SK-N-SH (cell line): ENCODE measurements at regions not wholly inside any gene's neighbourhood (a gene's known extent, or its start where the extent isn't known, plus 50 kb on each side); places are given as distances from the start of the nearest gene placed in this dataset.

Source experiments
- CTCF ChIA-PET: fragments of 300-600, 350-600 bp; formaldehyde crosslinking; extraction: SDS; loops from one replicate; lab custom pipeline; 2021; lab: Yijun Ruan, JAX
- POLR2A ChIA-PET: fragments of 350-600 bp; sonication (Branson Sonifier 250); formaldehyde crosslinking; extraction: SDS; loops from one replicate; lab custom pipeline; 2020; ENCODE audit warnings: antibody characterized with exemption, inconsistent platforms; lab: Yijun Ruan, JAX
- DNase-seq: peaks from one replicate; pipeline ENCODE4 v3.0.0; 2012
- H2AFZ ChIP-seq: fragments of 200-600 bp; sonication (generic); 2 replicates; pipeline ENCODE4 v1.8.1; 2016; ENCODE audit warnings: antibody characterized with exemption, mild to moderate bottlenecking, low read depth
- H3F3A ChIP-seq: fragments of 200-600 bp; sonication (generic); replicated peaks from 2 replicates; pipeline ENCODE3; 2016; ENCODE audit warnings: antibody characterized with exemption, mild to moderate bottlenecking; ENCODE audit not compliant: insufficient read depth
- H3K27ac ChIP-seq, 2 experiments: fragments of 200-500 bp in 1 of 2; fragments of 200-600 bp in 1 of 2; sonication (Bioruptor generic) in 1 of 2; sonication (generic), shearing (Covaris generic) in 1 of 2; 2 replicates each; pipeline versions ENCODE4 v1.5.1 to v1.6.1; 2014 to 2016; ENCODE audit warnings: low read depth in 2 of 2, inconsistent platforms in 1 of 2, low read length in 1 of 2, mild to moderate bottlenecking in 1 of 2, mixed read lengths in 1 of 2
- H3K27me3 ChIP-seq: fragments of 200-600 bp; sonication (generic), shearing (Covaris generic); 2 replicates; pipeline ENCODE4 v1.6.1; 2016; ENCODE audit warnings: mixed run types; ENCODE audit not compliant: insufficient read depth
- H3K36me3 ChIP-seq, 2 experiments: fragments of 200-500 bp in 1 of 2; fragments of 200-600 bp in 1 of 2; sonication (Bioruptor generic) in 1 of 2; sonication (generic) in 1 of 2; replicated peaks in 1 of 2; 2 replicates each; pipeline versions ENCODE3 to v1.5.1; 2014 to 2016; ENCODE audit warnings: low read length in 1 of 2, mild to moderate bottlenecking in 1 of 2; ENCODE audit not compliant: insufficient read depth in 2 of 2, control insufficient read depth in 1 of 2
- H3K4me1 ChIP-seq, 2 experiments: fragments of 200-500 bp in 1 of 2; fragments of 200-600 bp in 1 of 2; sonication (Bioruptor generic) in 1 of 2; sonication (generic), shearing (Covaris generic) in 1 of 2; 2 replicates each; pipeline versions ENCODE4 v1.5.1 to v1.6.1; 2014 to 2016; ENCODE audit warnings: low read depth in 1 of 2, low read length in 1 of 2, mixed run types in 1 of 2; ENCODE audit not compliant: insufficient read depth in 2 of 2, control insufficient read depth in 1 of 2
- H3K4me2 ChIP-seq: fragments of 200-600 bp; sonication (generic), shearing (Covaris generic); 2 replicates; pipeline ENCODE4 v1.6.1; 2017; ENCODE audit warnings: mixed run types
- H3K4me3 ChIP-seq, 2 experiments: fragments of 200-500 bp in 1 of 2; fragments of 200-600 bp in 1 of 2; sonication (Bioruptor generic) in 1 of 2; sonication (generic), shearing (Covaris generic) in 1 of 2; 2 replicates each; pipeline versions ENCODE4 v1.5.1 to v1.8.1; 2014 to 2016; ENCODE audit warnings: low read depth in 2 of 2, inconsistent platforms in 1 of 2, low read length in 1 of 2, mild to moderate bottlenecking in 1 of 2, mixed read lengths in 1 of 2, moderate library complexity in 1 of 2
- H3K79me2 ChIP-seq: fragments of 200-600 bp; sonication (generic); 2 replicates; pipeline ENCODE4 v1.8.1; 2017; ENCODE audit warnings: mild to moderate bottlenecking; ENCODE audit not compliant: insufficient read depth
- H3K9ac ChIP-seq: fragments of 200-600 bp; sonication (generic); 2 replicates; pipeline ENCODE4 v1.6.1; 2017; ENCODE audit warnings: mixed run types
- H3K9me2 ChIP-seq: fragments of 200-600 bp; sonication (generic); 2 replicates; pipeline ENCODE4 v1.6.1; 2017; ENCODE audit warnings: mixed run types
- H3K9me3 ChIP-seq: fragments of 200-600 bp; sonication (generic); 2 replicates; pipeline ENCODE4 v1.6.1; 2017; ENCODE audit warnings: mixed run types, mild to moderate bottlenecking, moderate library complexity
- H4K20me1 ChIP-seq: fragments of 200-600 bp; sonication (generic); 2 replicates; pipeline ENCODE4 v1.6.1; 2017; ENCODE audit warnings: mild to moderate bottlenecking, mixed run types; ENCODE audit not compliant: insufficient read depth
- ELF1 ChIP-seq: IDR thresholded peaks from 2 replicates; pipeline ENCODE4 v1.4.0; 2012
- EP300 ChIP-seq, 2 experiments: IDR thresholded peaks; 2 replicates each; pipeline versions ENCODE4 v1.4.0 to v1.6.1; 2012; ENCODE audit warnings: borderline replicate concordance in 1 of 2, low read depth in 1 of 2, low read length in 1 of 2
- EZH2phosphoT487 ChIP-seq: fragments of 200-600 bp; sonication (generic); IDR thresholded peaks from 2 replicates; pipeline ENCODE4 v1.6.1; 2017; ENCODE audit warnings: low read depth, mixed run types, mild to moderate bottlenecking, antibody characterized with exemption, moderate library complexity, borderline replicate concordance
- FOSL2 ChIP-seq: IDR thresholded peaks from 2 replicates; pipeline ENCODE4 v1.4.0; 2012; ENCODE audit warnings: low read depth, mild to moderate bottlenecking, moderate library complexity, borderline replicate concordance
- NFIC ChIP-seq: IDR thresholded peaks from 2 replicates; pipeline ENCODE4 v1.4.0; 2012; ENCODE audit warnings: borderline replicate concordance
- POLR2AphosphoS5 ChIP-seq: IDR thresholded peaks from 2 replicates; pipeline ENCODE4 v1.6.1; 2012; ENCODE audit warnings: low read depth, low read length
- SIN3A ChIP-seq: IDR thresholded peaks from 2 replicates; pipeline ENCODE4 v1.6.1; 2012; ENCODE audit warnings: low read depth, mild to moderate bottlenecking, low read length, moderate library complexity, borderline replicate concordance
- TAF1 ChIP-seq: IDR thresholded peaks from 2 replicates; pipeline ENCODE4 v1.6.1; 2012; ENCODE audit warnings: low read depth, mild to moderate bottlenecking, low read length, moderate library complexity, borderline replicate concordance
- TCF12 ChIP-seq: IDR thresholded peaks from 2 replicates; pipeline ENCODE4 v1.4.0; 2012
- WGBS: methylation state at CpG from one replicate; pipeline ENCODE4 v1.1.6; 2017; ENCODE audit warnings: low lambda C conversion rate; 5-methylcytosine and 5-hydroxymethylcytosine counted together
- TF ChIP-seq, protein P1 (sequence below): IDR thresholded peaks from 2 replicates; pipeline ENCODE4; 2012
- TF ChIP-seq, protein P2 (sequence below): IDR thresholded peaks from 2 replicates; pipeline ENCODE4 v1.4.0; 2012; ENCODE audit warnings: low read depth, borderline replicate concordance
- TF ChIP-seq, protein P3 (sequence below): fragments of 150-350 bp; IDR thresholded peaks from 2 replicates; pipeline ENCODE4 v1.6.1; 2016; ENCODE audit warnings: mild to moderate bottlenecking, low read depth, low read length
- TF ChIP-seq, protein P4 (sequence below): IDR thresholded peaks from 2 replicates; pipeline ENCODE4 v1.4.0; 2012; ENCODE audit warnings: low read depth

DNA sequence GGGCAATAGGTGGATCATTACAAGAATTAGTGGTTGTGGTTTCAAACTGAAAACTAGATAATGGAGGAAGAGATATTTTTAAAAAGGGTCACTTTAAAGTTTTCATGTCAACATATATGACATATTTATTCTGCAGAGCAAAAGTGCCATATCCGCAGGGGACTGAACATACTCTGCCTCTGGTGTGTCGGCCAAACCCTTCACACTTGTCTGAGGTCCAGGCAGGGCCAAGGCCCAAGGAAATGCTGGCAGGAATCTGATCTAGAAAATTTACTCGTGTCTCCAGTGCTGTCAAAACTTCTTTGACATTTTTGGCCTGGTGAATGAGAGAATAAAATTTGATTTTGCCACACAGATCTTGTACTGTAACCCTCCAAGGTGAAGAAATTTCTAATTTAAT, 562.3 kb downstream of the CCSER2 start:
- H2AFZ ChIP-seq, result no peak overlapping the region
- H3K36me3 ChIP-seq, result no peaks in the 10 kb centered on the region
- POLR2A ChIA-PET, result no interaction called here
- no peaks in the 10 kb centered on the region for H4K20me1 ChIP-seq
- no peaks in the 10 kb centered on the region for H3F3A ChIP-seq
- H3K27me3 ChIP-seq, result no peaks in the 10 kb centered on the region
- H3K27ac ChIP-seq, result no peak overlapping the region
- no peaks in the 10 kb centered on the region for H3K79me2 ChIP-seq
- no peak overlapping the region for H3K9ac ChIP-seq
- WGBS, result 52% methylated on average over 3 of the region's 3 CpGs
- no peak overlapping the region for H3K4me3 ChIP-seq
- H3K9me3 ChIP-seq, result no peaks in the 10 kb centered on the region
- H3K9me2 ChIP-seq, result no peaks in the 10 kb centered on the region
- TF ChIP-seq, protein P1, sequence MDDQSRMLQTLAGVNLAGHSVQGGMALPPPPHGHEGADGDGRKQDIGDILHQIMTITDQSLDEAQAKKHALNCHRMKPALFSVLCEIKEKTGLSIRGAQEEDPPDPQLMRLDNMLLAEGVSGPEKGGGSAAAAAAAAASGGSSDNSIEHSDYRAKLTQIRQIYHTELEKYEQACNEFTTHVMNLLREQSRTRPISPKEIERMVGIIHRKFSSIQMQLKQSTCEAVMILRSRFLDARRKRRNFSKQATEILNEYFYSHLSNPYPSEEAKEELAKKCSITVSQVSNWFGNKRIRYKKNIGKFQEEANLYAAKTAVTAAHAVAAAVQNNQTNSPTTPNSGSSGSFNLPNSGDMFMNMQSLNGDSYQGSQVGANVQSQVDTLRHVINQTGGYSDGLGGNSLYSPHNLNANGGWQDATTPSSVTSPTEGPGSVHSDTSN, result no peak
- TF ChIP-seq, protein P2, sequence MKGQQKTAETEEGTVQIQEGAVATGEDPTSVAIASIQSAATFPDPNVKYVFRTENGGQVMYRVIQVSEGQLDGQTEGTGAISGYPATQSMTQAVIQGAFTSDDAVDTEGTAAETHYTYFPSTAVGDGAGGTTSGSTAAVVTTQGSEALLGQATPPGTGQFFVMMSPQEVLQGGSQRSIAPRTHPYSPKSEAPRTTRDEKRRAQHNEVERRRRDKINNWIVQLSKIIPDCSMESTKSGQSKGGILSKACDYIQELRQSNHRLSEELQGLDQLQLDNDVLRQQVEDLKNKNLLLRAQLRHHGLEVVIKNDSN, result no peak
- no peak for DNase-seq
- no peaks in the 10 kb centered on the region for H3K4me1 ChIP-seq
- H3K4me2 ChIP-seq, result no peak overlapping the region
- CTCF ChIA-PET, result interaction anchor here (1.7 kb wide), 1 partner anchor 13 kb away, joined by 5 read pairs; no protein-coding TSS in a partner anchor

DNA sequence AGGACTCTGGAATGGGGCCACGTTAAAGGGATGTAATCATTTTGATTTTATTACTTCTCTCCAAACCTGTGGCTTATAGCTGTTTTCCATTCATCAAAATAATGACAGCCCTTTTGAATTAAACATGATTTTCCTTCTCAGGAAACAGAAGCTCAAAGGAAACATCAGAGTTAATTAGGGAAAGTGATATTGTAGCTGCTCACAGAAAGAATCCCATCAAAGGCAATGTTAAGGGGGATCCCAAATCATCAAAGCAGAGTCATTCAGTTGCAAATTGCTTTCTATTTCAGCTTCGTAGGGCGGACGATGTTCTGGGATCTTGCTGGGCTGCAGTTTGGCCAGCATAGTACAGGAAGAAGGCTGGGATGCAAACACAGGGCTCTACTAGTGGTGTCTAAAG, 563.2 kb downstream of the CCSER2 start:
- no peaks in the 10 kb centered on the region for H3F3A ChIP-seq
- no peak for TF ChIP-seq EZH2phosphoT487
- no peak for TF ChIP-seq TAF1
- TF ChIP-seq, protein P3, sequence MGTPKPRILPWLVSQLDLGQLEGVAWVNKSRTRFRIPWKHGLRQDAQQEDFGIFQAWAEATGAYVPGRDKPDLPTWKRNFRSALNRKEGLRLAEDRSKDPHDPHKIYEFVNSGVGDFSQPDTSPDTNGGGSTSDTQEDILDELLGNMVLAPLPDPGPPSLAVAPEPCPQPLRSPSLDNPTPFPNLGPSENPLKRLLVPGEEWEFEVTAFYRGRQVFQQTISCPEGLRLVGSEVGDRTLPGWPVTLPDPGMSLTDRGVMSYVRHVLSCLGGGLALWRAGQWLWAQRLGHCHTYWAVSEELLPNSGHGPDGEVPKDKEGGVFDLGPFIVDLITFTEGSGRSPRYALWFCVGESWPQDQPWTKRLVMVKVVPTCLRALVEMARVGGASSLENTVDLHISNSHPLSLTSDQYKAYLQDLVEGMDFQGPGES, result no peak
- TF ChIP-seq POLR2AphosphoS5, result no peak
- no peak for TF ChIP-seq EP300 (IDR thresholded peaks at IDR 0.05; ENCODE audit: borderline replicate concordance in 1 of 2, low read depth in 1 of 2, low read length in 1 of 2)
- no peak for TF ChIP-seq FOSL2
- no peak for TF ChIP-seq TCF12
- TF ChIP-seq SIN3A, result no peak
- TF ChIP-seq, protein P4, sequence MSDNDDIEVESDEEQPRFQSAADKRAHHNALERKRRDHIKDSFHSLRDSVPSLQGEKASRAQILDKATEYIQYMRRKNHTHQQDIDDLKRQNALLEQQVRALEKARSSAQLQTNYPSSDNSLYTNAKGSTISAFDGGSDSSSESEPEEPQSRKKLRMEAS, result no peak
- TF ChIP-seq, protein P2, result no peak
- no peak for TF ChIP-seq NFIC
- no peak for TF ChIP-seq ELF1
- TF ChIP-seq, all 33 proteins: peak for 0
- no peak overlapping the region for H2AFZ ChIP-seq
- 33% methylated on average over 4 of the region's 4 CpGs for WGBS
- H4K20me1 ChIP-seq, result no peaks in the 10 kb centered on the region
- no peaks in the 10 kb centered on the region for H3K36me3 ChIP-seq
- H3K4me1 ChIP-seq, result no peaks in the 10 kb centered on the region
- H3K9me2 ChIP-seq, result no peaks in the 10 kb centered on the region
- ChIA-PET CTCF (interaction anchor here (0.6 to 1.7 kb wide), 2 partner anchors 12 to 1212 kb away, joined by 3 to 5 read pairs; no protein-coding TSS in a partner anchor), POLR2A (no interaction called here)
- H3K27ac ChIP-seq, result no peak overlapping the region
- no peaks in the 10 kb centered on the region for H3K79me2 ChIP-seq
- H3K27me3 ChIP-seq, result no peaks in the 10 kb centered on the region
- H3K9me3 ChIP-seq, result no peaks in the 10 kb centered on the region
- H3K4me2 ChIP-seq, result no peak overlapping the region
- no peak for DNase-seq
- H3K4me3 ChIP-seq, result no peak overlapping the region
- H3K9ac ChIP-seq, result no peak overlapping the region
